Uterus (tissue), 3 donors: ENCODE measurements at regions not wholly inside any gene's neighbourhood (a gene's known extent, or its start where the extent isn't known, plus 50 kb on each side); places are given as distances from the start of the nearest gene placed in this dataset.
"Not testable (repeated sequence)": the region's sequence is repeated elsewhere in the genome, so short reads cannot be mapped to it uniquely, and the experiment has no call there.

Experiments used
- DNase-seq, 2 donors: peaks; one replicate each; pipeline ENCODE4 v3.0.0-alpha.2; 2019 to 2020
- H3K27ac ChIP-seq, 2 donors: fragments of 200-600 bp; sonication (generic); 1 replicate in 1 of 2; 2 replicates in 1 of 2; pipeline ENCODE4 v1.5.1; 2016 to 2018
- H3K27me3 ChIP-seq, 2 donors: fragments of 200-600 bp; sonication (generic); one replicate each; pipeline ENCODE4 v1.5.1; 2018 to 2019; ENCODE audit warnings: control low read depth in 1 of 2
- H3K36me3 ChIP-seq, 2 donors: fragments of 200-600 bp; sonication (generic); one replicate each; pipeline ENCODE4 v1.5.1; 2019; ENCODE audit warnings: control low read depth in 1 of 2
- H3K4me1 ChIP-seq, 2 donors: fragments of 200-600 bp; sonication (generic); one replicate each; pipeline ENCODE4 v1.5.1; 2018 to 2019; ENCODE audit warnings: control low read depth in 1 of 2
- H3K4me3 ChIP-seq, 2 donors: fragments of 200-600 bp; sonication (generic); 1 replicate in 1 of 2; 2 replicates in 1 of 2; pipeline ENCODE4 v1.5.1; 2018 to 2019; ENCODE audit warnings: mild to moderate bottlenecking in 1 of 2
- H3K9me3 ChIP-seq, 2 donors: fragments of 200-600 bp; sonication (generic); one replicate each; pipeline ENCODE4 v1.5.1; 2019; ENCODE audit warnings: control low read depth in 1 of 2
- POLR2A ChIP-seq, 2 donors: fragments of 450-650 bp; IDR thresholded peaks; one replicate each; pipeline ENCODE4 v1.6.1; 2016; ENCODE audit warnings: antibody characterized with exemption in 2 of 2, mild to moderate bottlenecking in 1 of 2, moderate library complexity in 1 of 2
- intact Hi-C: fragments of 100-400 bp; cut with DNase I; formaldehyde crosslinking; loops from one replicate; pipeline ENCODE4 v1.15.1; 2023; ENCODE audit warnings: low total_unique reads
- TF ChIP-seq, protein P1 (sequence below), 4 experiments: fragments of 200-600 bp in 2 of 4; fragments of 450-650 bp in 2 of 4; sonication (generic) in 2 of 4; IDR thresholded peaks; one replicate each; pipeline ENCODE4 v1.5.1; 2016 to 2019; ENCODE audit warnings: antibody characterized with exemption in 4 of 4, mild to moderate bottlenecking in 2 of 4, moderate library complexity in 1 of 4
- donor health status: DM: yes; HTN: yes; CAD: no.

DNA sequence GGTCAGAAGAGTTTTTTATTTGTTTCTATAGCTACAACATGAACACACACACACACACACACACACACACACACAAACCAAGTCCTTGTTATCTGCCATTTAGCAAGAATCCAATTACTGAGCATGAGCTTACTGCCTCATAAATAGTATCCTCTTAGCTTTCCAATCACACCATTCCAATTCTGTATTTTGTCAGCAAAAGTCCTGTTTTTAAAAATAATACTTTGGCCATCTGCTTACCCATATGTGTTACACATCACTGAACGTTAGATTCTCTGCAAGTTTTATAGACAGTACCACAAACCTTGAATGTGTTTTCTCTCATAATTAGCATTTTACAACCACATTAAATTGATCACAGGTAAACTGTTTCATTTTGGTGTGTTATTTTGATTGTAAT is 1905.4 kb upstream of the FLRT2 start:
- Histone ChIP-seq H3K27ac (no peak overlapping the region), H3K9me3 (no peaks in the 10 kb centered on the region), H3K4me3 (no peak overlapping the region), H3K27me3 (no peaks in the 10 kb centered on the region), H3K4me1 (no peaks in the 10 kb centered on the region), H3K36me3 (no peaks in the 10 kb centered on the region)
- TF ChIP-seq, protein P1, sequence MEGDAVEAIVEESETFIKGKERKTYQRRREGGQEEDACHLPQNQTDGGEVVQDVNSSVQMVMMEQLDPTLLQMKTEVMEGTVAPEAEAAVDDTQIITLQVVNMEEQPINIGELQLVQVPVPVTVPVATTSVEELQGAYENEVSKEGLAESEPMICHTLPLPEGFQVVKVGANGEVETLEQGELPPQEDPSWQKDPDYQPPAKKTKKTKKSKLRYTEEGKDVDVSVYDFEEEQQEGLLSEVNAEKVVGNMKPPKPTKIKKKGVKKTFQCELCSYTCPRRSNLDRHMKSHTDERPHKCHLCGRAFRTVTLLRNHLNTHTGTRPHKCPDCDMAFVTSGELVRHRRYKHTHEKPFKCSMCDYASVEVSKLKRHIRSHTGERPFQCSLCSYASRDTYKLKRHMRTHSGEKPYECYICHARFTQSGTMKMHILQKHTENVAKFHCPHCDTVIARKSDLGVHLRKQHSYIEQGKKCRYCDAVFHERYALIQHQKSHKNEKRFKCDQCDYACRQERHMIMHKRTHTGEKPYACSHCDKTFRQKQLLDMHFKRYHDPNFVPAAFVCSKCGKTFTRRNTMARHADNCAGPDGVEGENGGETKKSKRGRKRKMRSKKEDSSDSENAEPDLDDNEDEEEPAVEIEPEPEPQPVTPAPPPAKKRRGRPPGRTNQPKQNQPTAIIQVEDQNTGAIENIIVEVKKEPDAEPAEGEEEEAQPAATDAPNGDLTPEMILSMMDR (IDR thresholded peaks at IDR 0.05): no peak
- TF ChIP-seq POLR2A (IDR thresholded peaks at IDR 0.05): no peak
- no peak for DNase-seq
- intact Hi-C loops: no loop called here

DNA sequence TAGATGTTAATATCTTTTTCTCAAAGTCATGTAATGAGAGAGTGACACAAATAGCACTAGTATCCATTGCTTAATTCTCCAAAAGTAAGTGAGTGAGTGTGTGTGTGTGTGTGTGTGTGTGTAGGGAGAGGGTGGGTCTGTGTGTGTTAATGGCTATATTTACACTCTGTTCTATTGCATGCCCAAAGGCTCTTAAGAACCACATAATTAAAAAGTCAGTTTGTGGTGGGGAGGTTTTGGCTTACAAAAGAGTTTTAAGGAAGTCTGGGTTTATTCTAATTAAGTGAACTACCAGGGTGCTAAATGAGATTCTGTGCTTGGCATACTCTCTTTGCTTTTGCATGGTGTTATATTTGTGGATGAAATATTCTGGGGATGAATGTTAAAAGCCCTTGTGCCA is 1897.6 kb upstream of the FLRT2 start:
- H3K27ac ChIP-seq: no peak overlapping the region
- intact Hi-C loops: no loop called here
- TF ChIP-seq, protein P1 (IDR thresholded peaks at IDR 0.05): no peak
- no peak for TF ChIP-seq POLR2A (IDR thresholded peaks at IDR 0.05)
- no peaks in the 10 kb centered on the region for H3K36me3 ChIP-seq
- no peak overlapping the region for H3K4me3 ChIP-seq
- DNase-seq: no peak
- no peaks in the 10 kb centered on the region for H3K9me3 ChIP-seq
- no peaks in the 10 kb centered on the region for H3K4me1 ChIP-seq
- no peaks in the 10 kb centered on the region for H3K27me3 ChIP-seq

DNA sequence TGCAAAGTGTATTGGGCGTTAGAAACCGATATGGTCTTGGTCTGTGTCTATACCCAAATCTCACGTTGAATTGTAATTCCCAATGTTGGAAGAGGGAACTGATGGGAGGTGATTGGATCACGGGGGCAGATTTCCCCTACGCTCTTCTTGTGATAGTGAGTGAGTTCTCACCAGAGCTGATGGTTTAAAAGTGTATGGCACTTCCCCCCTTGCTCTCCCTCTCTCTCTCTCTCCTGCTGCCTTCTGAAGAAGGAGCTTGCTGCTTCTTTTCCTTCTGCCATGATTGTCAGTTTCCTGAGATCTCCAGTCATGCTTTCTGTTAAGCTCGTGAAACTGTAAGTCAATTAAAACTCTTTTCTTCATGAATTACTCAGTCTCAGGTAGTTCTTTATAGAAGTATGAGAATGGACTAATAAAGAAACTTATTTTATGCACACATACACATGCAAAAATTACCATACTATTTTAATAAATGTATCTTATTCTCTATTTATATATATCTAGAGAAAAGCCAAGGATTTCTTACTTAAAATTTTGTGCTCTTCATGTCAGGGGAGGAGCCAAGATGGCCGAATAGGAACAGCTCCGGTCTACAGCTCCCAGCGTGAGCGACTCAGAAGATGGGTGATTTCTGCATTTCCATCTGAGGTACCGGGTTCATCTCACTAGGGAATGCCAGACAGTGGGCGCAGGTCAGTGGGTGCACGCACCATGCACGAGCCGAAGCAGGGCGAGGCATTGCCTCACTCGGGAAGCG is 1891.0 kb upstream of the FLRT2 start:
- no peak for DNase-seq
- H3K9me3 ChIP-seq: no peaks in the 10 kb centered on the region
- H3K27ac ChIP-seq: no peak overlapping the region
- H3K4me1 ChIP-seq: no peaks in the 10 kb centered on the region
- no peaks in the 10 kb centered on the region for H3K27me3 ChIP-seq
- no peak overlapping the region for H3K4me3 ChIP-seq
- TF ChIP-seq POLR2A (IDR thresholded peaks at IDR 0.05): no peak
- TF ChIP-seq, protein P1 (IDR thresholded peaks at IDR 0.05): no peak
- intact Hi-C loops: no loop called here
- no peaks in the 10 kb centered on the region for H3K36me3 ChIP-seq

DNA sequence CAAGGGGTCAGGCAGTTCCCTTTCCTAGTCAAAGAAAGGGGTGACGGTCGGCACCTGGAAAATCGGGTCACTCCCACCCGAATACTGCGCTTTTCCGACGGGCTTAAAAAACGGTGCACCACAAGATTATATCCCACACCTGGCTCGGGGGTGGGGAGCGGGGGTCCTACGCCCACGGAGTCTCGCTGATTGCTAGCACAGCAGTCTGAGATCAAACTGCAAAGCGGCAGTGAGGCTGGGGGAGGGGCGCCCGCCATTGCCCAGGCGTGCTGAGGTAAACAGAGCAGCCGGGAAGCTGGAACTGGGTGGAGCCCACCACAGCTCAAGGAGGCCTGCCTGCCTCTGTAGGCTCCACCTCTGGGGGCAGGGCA is 1890.5 kb upstream of the FLRT2 start:
- intact Hi-C loops, H3K27ac ChIP-seq, H3K36me3 ChIP-seq, H3K4me3 ChIP-seq, H3K9me3 ChIP-seq, H3K27me3 ChIP-seq, H3K4me1 ChIP-seq, DNase-seq: not testable (repeated sequence)

DNA sequence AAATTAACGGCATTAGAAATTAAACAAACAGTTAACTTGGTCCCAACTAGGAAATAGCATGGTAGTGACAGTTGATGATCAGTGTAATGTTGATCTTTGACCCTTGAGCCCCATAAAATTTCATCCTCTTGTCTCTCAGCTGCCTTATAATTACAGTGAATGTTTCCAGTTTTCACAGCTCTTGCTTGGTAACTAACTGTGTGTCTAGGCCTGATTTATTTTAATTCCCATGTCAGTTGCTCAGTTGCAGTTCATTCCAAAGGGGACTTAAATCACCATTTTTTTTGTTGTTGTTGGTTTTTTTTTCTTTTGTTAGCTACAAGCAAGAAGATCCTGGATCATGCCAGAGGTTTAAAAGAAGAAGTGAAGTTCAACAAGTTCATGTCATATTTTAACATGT is 1883.7 kb upstream of the FLRT2 start:
- H3K27me3 ChIP-seq: no peaks in the 10 kb centered on the region
- H3K36me3 ChIP-seq: no peaks in the 10 kb centered on the region
- H3K27ac ChIP-seq: no peak overlapping the region
- intact Hi-C loops: no loop called here
- no peak overlapping the region for H3K4me3 ChIP-seq
- H3K4me1 ChIP-seq: no peaks in the 10 kb centered on the region
- no peaks in the 10 kb centered on the region for H3K9me3 ChIP-seq
- DNase-seq: no peak
- TF ChIP-seq POLR2A (IDR thresholded peaks at IDR 0.05): no peak
- TF ChIP-seq, protein P1 (IDR thresholded peaks at IDR 0.05): no peak

DNA sequence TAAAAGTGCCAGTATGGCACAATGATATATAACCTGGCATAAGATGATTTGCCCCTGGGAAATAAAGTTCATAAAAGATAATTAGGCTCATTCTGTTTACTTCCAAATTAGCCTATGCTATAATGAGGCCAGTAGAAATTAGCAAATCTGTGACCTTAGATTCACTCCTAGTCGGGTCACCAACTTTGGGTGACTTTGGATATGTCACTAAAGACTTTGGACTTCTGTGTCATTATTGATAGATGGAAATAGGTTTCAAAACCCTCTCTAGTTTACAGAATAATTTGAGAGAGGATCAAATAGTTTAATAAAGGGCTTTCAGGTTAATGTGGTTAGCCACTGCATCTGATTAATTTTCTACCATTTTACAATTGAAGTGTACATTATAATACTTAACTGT is 1869.3 kb upstream of the FLRT2 start:
- Histone ChIP-seq H3K9me3 (no peaks in the 10 kb centered on the region), H3K36me3 (no peaks in the 10 kb centered on the region), H3K4me1 (no peaks in the 10 kb centered on the region), H3K4me3 (no peak overlapping the region), H3K27ac (no peak overlapping the region), H3K27me3 (no peaks in the 10 kb centered on the region)
- TF ChIP-seq POLR2A (IDR thresholded peaks at IDR 0.05): no peak
- TF ChIP-seq, protein P1 (IDR thresholded peaks at IDR 0.05): no peak
- DNase-seq: no peak
- intact Hi-C loops: no loop called here
